Neural progenitor cell (in vitro differentiated cells): ENCODE measurements at regions not wholly inside any gene's neighbourhood (a gene's known extent, or its start where the extent isn't known, plus 50 kb on each side); places are given as distances from the start of the nearest gene placed in this dataset.

ENCODE experiments used
- DNase-seq: peaks from one replicate; pipeline ENCODE4 v3.0.0-alpha.2; 2016; ENCODE audit warnings: low spot score
- H2AFZ ChIP-seq: fragments of 200-600 bp; sonication (generic); replicated peaks from 2 replicates; pipeline ENCODE4 v1.6.1; 2016; ENCODE audit warnings: antibody characterized with exemption
- H3F3A ChIP-seq: fragments of 200-600 bp; sonication (generic); 2 replicates; pipeline ENCODE4 v1.6.1; 2016; ENCODE audit warnings: antibody characterized with exemption, low read depth
- H3K27ac ChIP-seq: fragments of 200-600 bp; sonication (generic); 2 replicates; pipeline ENCODE4 v1.5.1; 2016; ENCODE audit warnings: mild to moderate bottlenecking
- H3K27me3 ChIP-seq: fragments of 200-600 bp; sonication (generic); 2 replicates; pipeline ENCODE4 v1.6.1; 2016; ENCODE audit warnings: mild to moderate bottlenecking, moderate library complexity
- H3K36me3 ChIP-seq: fragments of 200-600 bp; sonication (generic); 2 replicates; pipeline ENCODE4 v1.5.1; 2016
- H3K4me1 ChIP-seq: fragments of 200-600 bp; sonication (generic); 2 replicates; pipeline ENCODE4 v1.6.1; 2016; ENCODE audit warnings: mixed run types
- H3K4me2 ChIP-seq: fragments of 200-600 bp; sonication (generic); 2 replicates; pipeline ENCODE4 v1.6.1; 2016
- H3K4me3 ChIP-seq: fragments of 200-600 bp; sonication (generic); 2 replicates; pipeline ENCODE4 v1.5.1; 2016
- H3K79me2 ChIP-seq: fragments of 200-600 bp; sonication (generic); 2 replicates; pipeline ENCODE4 v1.6.1; 2016; ENCODE audit warnings: low read depth
- H3K9ac ChIP-seq: fragments of 200-600 bp; sonication (generic); 2 replicates; pipeline ENCODE4 v1.6.1; 2016
- H3K9me3 ChIP-seq: fragments of 200-600 bp; sonication (generic); 2 replicates; pipeline ENCODE4 v1.5.1; 2016; ENCODE audit warnings: low read depth
- H4K20me1 ChIP-seq: fragments of 200-600 bp; sonication (generic); 2 replicates; pipeline ENCODE4 v1.6.1; 2016; ENCODE audit warnings: low read depth
- H3K27ac Mint-ChIP-seq: 3 replicates; pipeline ENCODE4 v1.8.0; 2021; ENCODE audit warnings: mixed read lengths
- H3K27me3 Mint-ChIP-seq: 2 replicates; pipeline ENCODE4 v1.8.0; 2022; ENCODE audit warnings: low read depth, mild to moderate bottlenecking, inconsistent platforms, moderate library complexity, mixed read lengths; ENCODE audit not compliant: insufficient read depth
- H3K36me3 Mint-ChIP-seq: 3 replicates; pipeline ENCODE4 v1.8.0; 2021; ENCODE audit warnings: mixed read lengths
- H3K4me1 Mint-ChIP-seq: 3 replicates; pipeline ENCODE4 v1.8.0; 2021; ENCODE audit warnings: mixed read lengths
- H3K4me3 Mint-ChIP-seq: 3 replicates; pipeline ENCODE4 v1.8.0; 2021; ENCODE audit warnings: mild to moderate bottlenecking, moderate library complexity, mixed read lengths
- H3K9me3 Mint-ChIP-seq: 3 replicates; pipeline ENCODE4 v1.8.0; 2020; ENCODE audit warnings: mixed read lengths
- EZH2 ChIP-seq: fragments of 200-600 bp; sonication (generic); IDR thresholded peaks from 2 replicates; pipeline ENCODE4 v1.6.1; 2017; ENCODE audit warnings: antibody characterized with exemption, mild to moderate bottlenecking, moderate library complexity
- EZH2phosphoT487 ChIP-seq: fragments of 200-600 bp; sonication (generic); IDR thresholded peaks from 2 replicates; pipeline ENCODE4 v1.6.1; 2017; ENCODE audit warnings: antibody characterized with exemption
- TF ChIP-seq, protein P1 (sequence below): fragments of 200-600 bp; sonication (generic); IDR thresholded peaks from 2 replicates; pipeline ENCODE4 v1.5.1; 2017; ENCODE audit warnings: antibody characterized with exemption, mild to moderate bottlenecking

DNA sequence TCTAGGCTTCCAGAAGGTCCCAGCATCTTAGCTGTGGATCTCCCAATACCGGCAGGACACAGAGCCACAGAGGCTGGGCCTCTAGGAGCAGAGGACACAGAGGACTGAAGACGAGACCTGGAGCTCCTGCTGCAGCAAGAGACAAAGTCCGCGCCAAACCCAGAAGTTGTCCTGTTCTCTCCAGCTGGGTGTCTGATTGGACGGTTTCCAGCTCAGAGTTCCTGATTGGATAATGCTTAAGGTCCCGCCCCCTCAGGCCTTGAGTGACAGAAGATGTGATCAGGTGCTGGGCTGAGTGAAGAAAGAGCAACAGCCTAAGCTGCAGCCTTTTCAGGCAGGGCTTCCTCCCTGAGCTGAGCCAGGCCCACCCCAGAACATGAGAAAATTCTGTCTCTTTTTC, 59.9 kb upstream of the ZNF85 start:
- H3K27me3 Mint-ChIP-seq = peaks cover 8% of the 10 kb centered on the region
- DNase-seq = no peak

More for the DNA sequence above, 59.9 kb upstream of the ZNF85 start:
- Mint-ChIP-seq H3K27ac (no peak overlapping the region), H3K9me3 (peaks cover 61% of the 10 kb centered on the region), H3K36me3 (no peaks in the 10 kb centered on the region), H3K4me1 (no peaks in the 10 kb centered on the region), H3K4me3 (no peak overlapping the region)
- no peaks in the 10 kb centered on the region for H3K4me1 ChIP-seq
- H3F3A ChIP-seq = no peaks in the 10 kb centered on the region
- H3K9me3 ChIP-seq = no peaks in the 10 kb centered on the region
- no peaks in the 10 kb centered on the region for H3K79me2 ChIP-seq
- no peak overlapping the region for H3K4me3 ChIP-seq
- no peak overlapping the region for H2AFZ ChIP-seq
- H3K27me3 ChIP-seq = no peaks in the 10 kb centered on the region
- no peak overlapping the region for H3K9ac ChIP-seq
- TF ChIP-seq, protein P1, sequence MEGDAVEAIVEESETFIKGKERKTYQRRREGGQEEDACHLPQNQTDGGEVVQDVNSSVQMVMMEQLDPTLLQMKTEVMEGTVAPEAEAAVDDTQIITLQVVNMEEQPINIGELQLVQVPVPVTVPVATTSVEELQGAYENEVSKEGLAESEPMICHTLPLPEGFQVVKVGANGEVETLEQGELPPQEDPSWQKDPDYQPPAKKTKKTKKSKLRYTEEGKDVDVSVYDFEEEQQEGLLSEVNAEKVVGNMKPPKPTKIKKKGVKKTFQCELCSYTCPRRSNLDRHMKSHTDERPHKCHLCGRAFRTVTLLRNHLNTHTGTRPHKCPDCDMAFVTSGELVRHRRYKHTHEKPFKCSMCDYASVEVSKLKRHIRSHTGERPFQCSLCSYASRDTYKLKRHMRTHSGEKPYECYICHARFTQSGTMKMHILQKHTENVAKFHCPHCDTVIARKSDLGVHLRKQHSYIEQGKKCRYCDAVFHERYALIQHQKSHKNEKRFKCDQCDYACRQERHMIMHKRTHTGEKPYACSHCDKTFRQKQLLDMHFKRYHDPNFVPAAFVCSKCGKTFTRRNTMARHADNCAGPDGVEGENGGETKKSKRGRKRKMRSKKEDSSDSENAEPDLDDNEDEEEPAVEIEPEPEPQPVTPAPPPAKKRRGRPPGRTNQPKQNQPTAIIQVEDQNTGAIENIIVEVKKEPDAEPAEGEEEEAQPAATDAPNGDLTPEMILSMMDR = no peak
- TF ChIP-seq EZH2phosphoT487 = no peak
- no peak for TF ChIP-seq EZH2
- H3K36me3 ChIP-seq = no peaks in the 10 kb centered on the region
- H3K27ac ChIP-seq = no peak overlapping the region
- no peak overlapping the region for H3K4me2 ChIP-seq
- no peaks in the 10 kb centered on the region for H4K20me1 ChIP-seq
